ENCODE measurements at regions not wholly inside any gene's neighbourhood (a gene's known extent, or its start where the extent isn't known, plus 50 kb on each side); places are given as distances from the start of the nearest gene placed in this dataset.

- Histone ChIP-seq H3K36me3 (ENCODE audit: control insufficient read depth in 2 of 2, extremely low read depth in 1 of 2, insufficient read depth in 2 of 2, low read length in 2 of 2) (no peaks in the 10 kb centered on the region), H3K27ac (ENCODE audit: insufficient read depth, low read depth, low read length) (no peak overlapping the region), H3K9me3 (replicated peaks; ENCODE audit: control insufficient read depth, insufficient read depth, low read length) (no peaks in the 10 kb centered on the region), H3K27me3 (ENCODE audit: control insufficient read depth in 2 of 2, insufficient read depth in 2 of 2, low read length in 2 of 2) (no peaks in the 10 kb centered on the region), H3K9me1 (replicated peaks; ENCODE audit: control insufficient read depth, extremely low read depth, insufficient read depth, low read length) (no peaks in the 10 kb centered on the region), H3K4me1 (ENCODE audit: control insufficient read depth, extremely low read depth, insufficient read depth, low read length) (no peaks in the 10 kb centered on the region), H3K79me2 (ENCODE audit: control insufficient read depth, insufficient read depth, low read length) (no peaks in the 10 kb centered on the region), H3K9ac (replicated peaks; ENCODE audit: extremely low read depth, insufficient read depth, low read length) (no peak overlapping the region), H3K4me2 (ENCODE audit: insufficient read depth, low read length) (no peak overlapping the region), H3K4me3 (replicated peaks in 1 of 3; ENCODE audit: insufficient read depth in 1 of 3, low read depth in 1 of 3, low read length in 3 of 3) (no peak overlapping the region), H2AFZ (ENCODE audit: low read depth, low read length) (no peak overlapping the region), H4K20me1 (replicated peaks; ENCODE audit: control insufficient read depth, extremely low read depth, insufficient read depth, low read length) (no peaks in the 10 kb centered on the region)
- dilution Hi-C loops (cut with MboI; ENCODE audit: extremely low pct_ligation_motif_present, low sequenced_read_pairs), result no loop called here
- POLR2A ChIA-PET, result no interaction called here
- no TSS peak for BruUV-seq (replicated peaks)
- CTCF ChIA-PET, result no interaction called here
- FAIRE-seq, result no peak
- no peak for TF ChIP-seq EZH2 (IDR thresholded peaks at IDR 0.05; ENCODE audit: borderline replicate concordance, low read depth, low read length, severe bottlenecking)
- TF ChIP-seq POLR2A (IDR thresholded peaks at IDR 0.05; ENCODE audit: low read depth, low read length), result no peak
- no peak for TF ChIP-seq POLR2AphosphoS5 (IDR thresholded peaks at IDR 0.05; ENCODE audit: insufficient read depth, low read depth, low read length)
- no peak for TF ChIP-seq MYC (IDR thresholded peaks at IDR 0.05; ENCODE audit: low read depth, low read length)
- TF ChIP-seq GATA2 (IDR thresholded peaks at IDR 0.05; ENCODE audit: insufficient read depth, insufficient read length, low read depth, low read length), result no peak
- no peak for TF ChIP-seq CTCF (IDR thresholded peaks at IDR 0.05; ENCODE audit: extremely low read depth in 1 of 2, insufficient read depth in 1 of 2, low read depth in 1 of 2, low read length in 2 of 2)
- no peak for TF ChIP-seq JUN (IDR thresholded peaks at IDR 0.05; ENCODE audit: borderline replicate concordance, insufficient read depth, insufficient read length, low read depth)
- TF ChIP-seq MAX (IDR thresholded peaks at IDR 0.05; ENCODE audit: insufficient read depth, insufficient read length), result no peak
- no peak for TF ChIP-seq FOS (IDR thresholded peaks at IDR 0.05; ENCODE audit: borderline replicate concordance, insufficient read depth, low read length)
- intact Hi-C loops (cut with micrococcal nuclease), result no loop called here
- DNase-seq (ENCODE audit: low read depth, low spot score), result no peak
Measured at GRCh38 chr7:53800746-53801145, 741.4 kb upstream of the VSTM2A start.

Measured in endothelial cell of umbilical vein (primary cell).